ENCODE measurements at regions not wholly inside any gene's neighbourhood (a gene's known extent, or its start where the extent isn't known, plus 50 kb on each side); places are given as distances from the start of the nearest gene placed in this dataset.

DNA sequence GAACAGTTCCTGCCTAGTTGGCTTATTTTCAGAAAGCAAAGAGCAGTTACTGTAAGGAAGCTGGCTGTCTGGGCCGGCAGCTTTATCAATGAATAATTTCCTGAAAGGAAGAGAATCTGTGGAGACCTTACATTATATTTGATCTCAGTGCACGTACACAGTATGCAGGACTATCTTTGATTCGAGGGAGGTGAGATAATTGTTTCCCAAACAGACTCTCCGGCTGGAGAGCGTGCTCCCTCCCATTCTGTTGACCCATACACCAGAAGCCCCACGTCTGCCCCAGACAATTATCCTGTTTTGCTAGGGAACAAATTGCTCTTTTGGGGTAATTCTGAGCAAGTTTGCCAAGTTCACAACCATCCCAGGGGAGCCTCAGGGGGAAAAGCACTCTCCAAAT is 1115.0 kb downstream of the VRK1 start:
- TF ChIP-seq CTCF (IDR thresholded peaks at IDR 0.05) (no peak), MXI1 (IDR thresholded peaks at IDR 0.05; ENCODE audit: low read depth, low read length) (no peak), EP300 (IDR thresholded peaks at IDR 0.05; ENCODE audit: borderline replicate concordance in 1 of 2, low read depth in 1 of 2, low read length in 1 of 2) (no peak), POLR2AphosphoS5 (IDR thresholded peaks at IDR 0.05; ENCODE audit: low read depth, low read length) (no peak), MAX (IDR thresholded peaks at IDR 0.05; ENCODE audit: low read depth) (no peak), SMC3 (IDR thresholded peaks at IDR 0.05; ENCODE audit: low read depth, low read length) (no peak), USF2 (IDR thresholded peaks at IDR 0.05; ENCODE audit: borderline replicate concordance, low read depth, low read length) (no peak), FOXM1 (IDR thresholded peaks at IDR 0.05; ENCODE audit: low read depth) (no peak), TAF1 (IDR thresholded peaks at IDR 0.05; ENCODE audit: borderline replicate concordance, low read depth, low read length) (no peak), PBX3 (IDR thresholded peaks at IDR 0.05) (no peak)
- TF ChIP-seq, protein P1, sequence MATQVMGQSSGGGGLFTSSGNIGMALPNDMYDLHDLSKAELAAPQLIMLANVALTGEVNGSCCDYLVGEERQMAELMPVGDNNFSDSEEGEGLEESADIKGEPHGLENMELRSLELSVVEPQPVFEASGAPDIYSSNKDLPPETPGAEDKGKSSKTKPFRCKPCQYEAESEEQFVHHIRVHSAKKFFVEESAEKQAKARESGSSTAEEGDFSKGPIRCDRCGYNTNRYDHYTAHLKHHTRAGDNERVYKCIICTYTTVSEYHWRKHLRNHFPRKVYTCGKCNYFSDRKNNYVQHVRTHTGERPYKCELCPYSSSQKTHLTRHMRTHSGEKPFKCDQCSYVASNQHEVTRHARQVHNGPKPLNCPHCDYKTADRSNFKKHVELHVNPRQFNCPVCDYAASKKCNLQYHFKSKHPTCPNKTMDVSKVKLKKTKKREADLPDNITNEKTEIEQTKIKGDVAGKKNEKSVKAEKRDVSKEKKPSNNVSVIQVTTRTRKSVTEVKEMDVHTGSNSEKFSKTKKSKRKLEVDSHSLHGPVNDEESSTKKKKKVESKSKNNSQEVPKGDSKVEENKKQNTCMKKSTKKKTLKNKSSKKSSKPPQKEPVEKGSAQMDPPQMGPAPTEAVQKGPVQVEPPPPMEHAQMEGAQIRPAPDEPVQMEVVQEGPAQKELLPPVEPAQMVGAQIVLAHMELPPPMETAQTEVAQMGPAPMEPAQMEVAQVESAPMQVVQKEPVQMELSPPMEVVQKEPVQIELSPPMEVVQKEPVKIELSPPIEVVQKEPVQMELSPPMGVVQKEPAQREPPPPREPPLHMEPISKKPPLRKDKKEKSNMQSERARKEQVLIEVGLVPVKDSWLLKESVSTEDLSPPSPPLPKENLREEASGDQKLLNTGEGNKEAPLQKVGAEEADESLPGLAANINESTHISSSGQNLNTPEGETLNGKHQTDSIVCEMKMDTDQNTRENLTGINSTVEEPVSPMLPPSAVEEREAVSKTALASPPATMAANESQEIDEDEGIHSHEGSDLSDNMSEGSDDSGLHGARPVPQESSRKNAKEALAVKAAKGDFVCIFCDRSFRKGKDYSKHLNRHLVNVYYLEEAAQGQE (IDR thresholded peaks at IDR 0.05; ENCODE audit: low read depth, low read length): no peak

All from SK-N-SH (cell line).